K562 (cell line): ENCODE measurements at regions not wholly inside any gene's neighbourhood (a gene's known extent, or its start where the extent isn't known, plus 50 kb on each side); places are given as distances from the start of the nearest gene placed in this dataset.

Experiments
- JUND ChIP-seq, 2 experiments: IDR thresholded peaks; 2 replicates in 1 of 2; 3 replicates in 1 of 2; pipeline ENCODE4 v1.6.1; 2011; ENCODE audit warnings: borderline replicate concordance in 2 of 2, low read depth in 2 of 2, low read length in 2 of 2, improper control_type of control experiment in 1 of 2, missing biosample characterization in 1 of 2, missing genetic modification characterization in 1 of 2, missing genetic modification reagents in 1 of 2
- NR2C2 ChIP-seq, 2 experiments: fragments of 200-800 bp in 1 of 2; sonication (Bioruptor generic) in 1 of 2; sonication (generic) in 1 of 2; formaldehyde crosslinking in 1 of 2; IDR thresholded peaks; 2 replicates each; pipeline versions ENCODE4 v1.6.1 to v1.8.0; 2016 to 2022; ENCODE audit warnings: mild to moderate bottlenecking in 1 of 2, missing compliant biosample characterization in 1 of 2, missing genetic modification characterization in 1 of 2, missing genetic modification reagents in 1 of 2
- POLR2AphosphoS5 ChIP-seq: IDR thresholded peaks from 2 replicates; pipeline ENCODE4 v1.6.1; 2011; ENCODE audit warnings: mild to moderate bottlenecking, low read depth, low read length, moderate library complexity; ENCODE audit not compliant: control insufficient read depth, insufficient read depth
- RBM34 ChIP-seq: fragments of 200-400 bp; formaldehyde crosslinking; IDR thresholded peaks from 2 replicates; pipeline ENCODE4 v1.6.1; 2018; ENCODE audit warnings: low read length, borderline replicate concordance; ENCODE audit not compliant: insufficient read depth
- SRF ChIP-seq, 2 experiments: fragments of 250-450, 450-650 bp in 1 of 2; sonication (Bioruptor Pico) in 1 of 2; sonication (generic) in 1 of 2; formaldehyde crosslinking; IDR thresholded peaks; 2 replicates each; pipeline versions ENCODE4 v1.5.0 to v1.5.1; 2020 to 2022; ENCODE audit warnings: mild to moderate bottlenecking in 1 of 2, missing genetic modification reagents in 1 of 2
- ZNF384 ChIP-seq: IDR thresholded peaks from 2 replicates; pipeline ENCODE4 v1.6.1; 2012; ENCODE audit warnings: low read depth, low read length, improper control_type of control experiment
- TF ChIP-seq, protein P1 (sequence below): sonication (generic); formaldehyde crosslinking; IDR thresholded peaks from 2 replicates; pipeline ENCODE4 v1.8.1; 2023; ENCODE audit warnings: mild to moderate bottlenecking, missing genetic modification reagents
- TF ChIP-seq, protein P2 (sequence below): fragments of 250-450 bp; sonication (Bioruptor Pico); IDR thresholded peaks from 2 replicates; pipeline ENCODE4 v1.4.0; 2020; ENCODE audit warnings: mild to moderate bottlenecking, moderate library complexity

DNA sequence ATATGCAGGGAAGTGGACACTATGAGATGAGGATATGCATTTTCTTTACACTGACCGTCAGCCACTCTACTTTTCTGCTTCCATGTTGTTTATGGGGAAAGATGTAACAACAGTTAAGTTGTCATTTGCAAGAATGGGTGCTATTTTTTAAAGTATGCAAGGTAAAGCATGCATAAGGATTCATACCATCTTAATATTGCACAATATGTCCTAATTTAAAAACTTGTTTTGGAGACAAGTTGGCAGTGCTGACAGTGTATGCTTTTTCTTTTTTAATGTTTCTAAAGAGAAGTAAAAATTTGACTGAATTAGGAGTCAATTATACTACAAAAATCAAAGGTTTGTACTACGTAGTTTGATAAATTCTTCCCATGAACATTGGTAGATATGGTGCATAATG is 435.4 kb downstream of the MMUT start:
- no peak for TF ChIP-seq JUND (IDR thresholded peaks at IDR 0.05; ENCODE audit: borderline replicate concordance, low read depth, low read length)
- TF ChIP-seq JUND (tag; IDR thresholded peaks at IDR 0.05; ENCODE audit: borderline replicate concordance, low read depth, low read length) = no peak
- TF ChIP-seq, protein P1, sequence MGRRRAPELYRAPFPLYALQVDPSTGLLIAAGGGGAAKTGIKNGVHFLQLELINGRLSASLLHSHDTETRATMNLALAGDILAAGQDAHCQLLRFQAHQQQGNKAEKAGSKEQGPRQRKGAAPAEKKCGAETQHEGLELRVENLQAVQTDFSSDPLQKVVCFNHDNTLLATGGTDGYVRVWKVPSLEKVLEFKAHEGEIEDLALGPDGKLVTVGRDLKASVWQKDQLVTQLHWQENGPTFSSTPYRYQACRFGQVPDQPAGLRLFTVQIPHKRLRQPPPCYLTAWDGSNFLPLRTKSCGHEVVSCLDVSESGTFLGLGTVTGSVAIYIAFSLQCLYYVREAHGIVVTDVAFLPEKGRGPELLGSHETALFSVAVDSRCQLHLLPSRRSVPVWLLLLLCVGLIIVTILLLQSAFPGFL (CRISPR knock-in tag) = no peak
- TF ChIP-seq RBM34 = no peak
- no peak for TF ChIP-seq SRF (CRISPR knock-in tag; IDR thresholded peaks at IDR 0.05)
- no peak for TF ChIP-seq POLR2AphosphoS5
- no peak for TF ChIP-seq ZNF384
- TF ChIP-seq NR2C2 (CRISPR knock-in tag; IDR thresholded peaks at IDR 0.05) = no peak
- TF ChIP-seq NR2C2 (tag; IDR thresholded peaks at IDR 0.05) = no peak
- TF ChIP-seq, protein P2, sequence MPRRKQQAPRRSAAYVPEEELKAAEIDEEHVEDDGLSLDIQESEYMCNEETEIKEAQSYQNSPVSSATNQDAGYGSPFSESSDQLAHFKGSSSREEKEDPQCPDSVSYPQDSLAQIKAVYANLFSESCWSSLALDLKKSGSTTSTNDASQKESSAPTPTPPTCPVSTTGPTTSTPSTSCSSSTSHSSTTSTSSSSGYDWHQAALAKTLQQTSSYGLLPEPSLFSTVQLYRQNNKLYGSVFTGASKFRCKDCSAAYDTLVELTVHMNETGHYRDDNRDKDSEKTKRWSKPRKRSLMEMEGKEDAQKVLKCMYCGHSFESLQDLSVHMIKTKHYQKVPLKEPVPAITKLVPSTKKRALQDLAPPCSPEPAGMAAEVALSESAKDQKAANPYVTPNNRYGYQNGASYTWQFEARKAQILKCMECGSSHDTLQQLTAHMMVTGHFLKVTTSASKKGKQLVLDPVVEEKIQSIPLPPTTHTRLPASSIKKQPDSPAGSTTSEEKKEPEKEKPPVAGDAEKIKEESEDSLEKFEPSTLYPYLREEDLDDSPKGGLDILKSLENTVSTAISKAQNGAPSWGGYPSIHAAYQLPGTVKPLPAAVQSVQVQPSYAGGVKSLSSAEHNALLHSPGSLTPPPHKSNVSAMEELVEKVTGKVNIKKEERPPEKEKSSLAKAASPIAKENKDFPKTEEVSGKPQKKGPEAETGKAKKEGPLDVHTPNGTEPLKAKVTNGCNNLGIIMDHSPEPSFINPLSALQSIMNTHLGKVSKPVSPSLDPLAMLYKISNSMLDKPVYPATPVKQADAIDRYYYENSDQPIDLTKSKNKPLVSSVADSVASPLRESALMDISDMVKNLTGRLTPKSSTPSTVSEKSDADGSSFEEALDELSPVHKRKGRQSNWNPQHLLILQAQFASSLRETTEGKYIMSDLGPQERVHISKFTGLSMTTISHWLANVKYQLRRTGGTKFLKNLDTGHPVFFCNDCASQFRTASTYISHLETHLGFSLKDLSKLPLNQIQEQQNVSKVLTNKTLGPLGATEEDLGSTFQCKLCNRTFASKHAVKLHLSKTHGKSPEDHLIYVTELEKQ (CRISPR knock-in tag) = no peak
